ENCODE measurements at regions not wholly inside any gene's neighbourhood (a gene's known extent, or its start where the extent isn't known, plus 50 kb on each side); places are given as distances from the start of the nearest gene placed in this dataset.

GRCh38 chr14:85239791-85240190 lies 290.2 kb upstream of the FLRT2 start:
- Mint-ChIP-seq H3K4me1 (ENCODE audit: low read depth) (no peaks in the 10 kb centered on the region), H3K27me3 (no peaks in the 10 kb centered on the region), H3K27ac (no peak overlapping the region), H3K36me3 (ENCODE audit: low read depth) (no peaks in the 10 kb centered on the region), H3K4me3 (no peak overlapping the region), H3K9me3 (no peaks in the 10 kb centered on the region)
- intact Hi-C loops (cut with micrococcal nuclease), result no loop called here

GRCh38 chr14:85241022-85241855 lies 288.7 kb upstream of the FLRT2 start:
- no peak overlapping the region for H3K27ac Mint-ChIP-seq
- no peaks in the 10 kb centered on the region for H3K4me1 Mint-ChIP-seq (ENCODE audit: low read depth)
- H3K4me3 Mint-ChIP-seq, result no peak overlapping the region

GRCh38 chr14:85242666-85243065 lies 287.3 kb upstream of the FLRT2 start:
- Mint-ChIP-seq H3K4me3 (no peak overlapping the region), H3K36me3 (ENCODE audit: low read depth) (no peaks in the 10 kb centered on the region), H3K9me3 (no peaks in the 10 kb centered on the region), H3K27ac (no peak overlapping the region), H3K4me1 (ENCODE audit: low read depth) (no peaks in the 10 kb centered on the region), H3K27me3 (no peaks in the 10 kb centered on the region)
- intact Hi-C loops (cut with micrococcal nuclease), result no loop called here

More at GRCh38 chr14:85241022-85241855, 288.7 kb upstream of the FLRT2 start:
- no peaks in the 10 kb centered on the region for H3K27me3 Mint-ChIP-seq
- H3K9me3 Mint-ChIP-seq, result no peaks in the 10 kb centered on the region
- no peaks in the 10 kb centered on the region for H3K36me3 Mint-ChIP-seq (ENCODE audit: low read depth)
- intact Hi-C loops (cut with micrococcal nuclease), result no loop called here

GRCh38 chr14:85243321-85243720 lies 286.6 kb upstream of the FLRT2 start:
- no peak overlapping the region for H3K4me3 Mint-ChIP-seq
- intact Hi-C loops (cut with micrococcal nuclease), result no loop called here
- H3K9me3 Mint-ChIP-seq, result no peaks in the 10 kb centered on the region
- no peak overlapping the region for H3K27ac Mint-ChIP-seq
- no peaks in the 10 kb centered on the region for H3K27me3 Mint-ChIP-seq
- no peaks in the 10 kb centered on the region for H3K4me1 Mint-ChIP-seq (ENCODE audit: low read depth)
- no peaks in the 10 kb centered on the region for H3K36me3 Mint-ChIP-seq (ENCODE audit: low read depth)

DNA sequence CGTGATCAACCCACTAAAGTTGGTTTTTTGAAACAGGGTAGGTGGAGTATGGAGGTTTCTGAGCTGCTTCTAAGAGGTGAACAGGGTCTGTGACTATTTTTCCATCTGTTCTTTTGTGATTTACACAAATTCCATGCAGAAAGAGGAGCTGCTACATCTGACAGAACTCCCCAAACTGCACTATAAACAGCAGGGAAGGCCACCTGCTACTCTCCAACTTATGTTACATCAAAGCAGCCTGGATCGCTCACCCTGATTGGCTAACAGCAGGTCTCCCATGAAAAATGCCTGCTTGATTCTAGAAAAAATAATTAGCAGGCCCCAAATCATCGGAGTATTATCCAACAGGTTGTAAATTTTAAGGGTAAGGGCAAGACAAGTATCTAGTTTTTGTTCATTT lies 282.9 kb upstream of the FLRT2 start:
- intact Hi-C loops (cut with micrococcal nuclease), result no loop called here
- Mint-ChIP-seq H3K4me3 (no peak overlapping the region), H3K9me3 (no peaks in the 10 kb centered on the region), H3K27ac (no peak overlapping the region), H3K27me3 (no peaks in the 10 kb centered on the region), H3K4me1 (ENCODE audit: low read depth) (no peaks in the 10 kb centered on the region), H3K36me3 (ENCODE audit: low read depth) (no peaks in the 10 kb centered on the region)

- H3K36me3 Mint-ChIP-seq (ENCODE audit: low read depth), result no peaks in the 10 kb centered on the region
- no peaks in the 10 kb centered on the region for H3K27me3 Mint-ChIP-seq
- peaks cover 5% of the 10 kb centered on the region for H3K9me3 Mint-ChIP-seq
- H3K4me1 Mint-ChIP-seq (ENCODE audit: low read depth), result no peaks in the 10 kb centered on the region
- H3K4me3 Mint-ChIP-seq, result no peak overlapping the region
- intact Hi-C loops (cut with micrococcal nuclease), result no loop called here
- H3K27ac Mint-ChIP-seq, result no peak overlapping the region
Observed at GRCh38 chr14:85248881-85249635, 280.9 kb upstream of the FLRT2 start.

GRCh38 chr14:85250414-85251189 lies 279.3 kb upstream of the FLRT2 start:
- Mint-ChIP-seq H3K27me3 (no peaks in the 10 kb centered on the region), H3K36me3 (ENCODE audit: low read depth) (no peaks in the 10 kb centered on the region), H3K27ac (no peak overlapping the region), H3K4me3 (no peak overlapping the region), H3K9me3 (peaks cover 6% of the 10 kb centered on the region), H3K4me1 (ENCODE audit: low read depth) (no peaks in the 10 kb centered on the region)
- intact Hi-C loops (cut with micrococcal nuclease), result no loop called here

GRCh38 chr14:85252011-85252410 lies 277.9 kb upstream of the FLRT2 start:
- Mint-ChIP-seq H3K4me1 (ENCODE audit: low read depth) (no peaks in the 10 kb centered on the region), H3K27me3 (no peaks in the 10 kb centered on the region), H3K27ac (no peak overlapping the region), H3K9me3 (peaks cover 6% of the 10 kb centered on the region), H3K36me3 (ENCODE audit: low read depth) (no peaks in the 10 kb centered on the region), H3K4me3 (no peak overlapping the region)
- intact Hi-C loops (cut with micrococcal nuclease), result no loop called here

DNA sequence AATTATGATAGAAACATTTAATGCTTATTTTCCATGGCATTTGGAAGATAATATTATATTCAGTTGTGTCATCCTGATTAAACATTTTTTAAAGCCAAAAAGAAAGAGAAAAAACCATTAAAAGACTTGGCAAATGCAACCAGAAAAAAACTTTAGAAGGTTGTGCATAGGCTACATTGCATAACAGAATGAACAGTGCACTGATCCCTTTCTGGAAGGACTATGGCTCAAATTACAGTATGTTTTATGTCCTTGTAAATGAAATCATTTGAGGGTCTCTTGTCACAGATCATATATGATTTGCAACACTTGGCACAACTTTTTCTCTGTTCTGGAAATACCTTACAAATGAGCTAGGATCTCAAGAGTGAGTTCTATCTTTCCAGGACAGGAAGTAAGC lies 275.2 kb upstream of the FLRT2 start:
- H3K4me3 Mint-ChIP-seq, result no peak overlapping the region
- no peaks in the 10 kb centered on the region for H3K27me3 Mint-ChIP-seq
- H3K27ac Mint-ChIP-seq, result no peak overlapping the region
- H3K9me3 Mint-ChIP-seq, result peaks cover 6% of the 10 kb centered on the region
- no peaks in the 10 kb centered on the region for H3K4me1 Mint-ChIP-seq (ENCODE audit: low read depth)
- H3K36me3 Mint-ChIP-seq (ENCODE audit: low read depth), result no peaks in the 10 kb centered on the region
- intact Hi-C loops (cut with micrococcal nuclease), result no loop called here

GRCh38 chr14:85257287-85257686 lies 272.7 kb upstream of the FLRT2 start:
- intact Hi-C loops (cut with micrococcal nuclease), result no loop called here
- Mint-ChIP-seq H3K4me3 (no peak overlapping the region), H3K36me3 (ENCODE audit: low read depth) (no peaks in the 10 kb centered on the region), H3K27me3 (no peaks in the 10 kb centered on the region), H3K4me1 (ENCODE audit: low read depth) (no peaks in the 10 kb centered on the region), H3K9me3 (peaks cover 17% of the 10 kb centered on the region), H3K27ac (no peak overlapping the region)

DNA sequence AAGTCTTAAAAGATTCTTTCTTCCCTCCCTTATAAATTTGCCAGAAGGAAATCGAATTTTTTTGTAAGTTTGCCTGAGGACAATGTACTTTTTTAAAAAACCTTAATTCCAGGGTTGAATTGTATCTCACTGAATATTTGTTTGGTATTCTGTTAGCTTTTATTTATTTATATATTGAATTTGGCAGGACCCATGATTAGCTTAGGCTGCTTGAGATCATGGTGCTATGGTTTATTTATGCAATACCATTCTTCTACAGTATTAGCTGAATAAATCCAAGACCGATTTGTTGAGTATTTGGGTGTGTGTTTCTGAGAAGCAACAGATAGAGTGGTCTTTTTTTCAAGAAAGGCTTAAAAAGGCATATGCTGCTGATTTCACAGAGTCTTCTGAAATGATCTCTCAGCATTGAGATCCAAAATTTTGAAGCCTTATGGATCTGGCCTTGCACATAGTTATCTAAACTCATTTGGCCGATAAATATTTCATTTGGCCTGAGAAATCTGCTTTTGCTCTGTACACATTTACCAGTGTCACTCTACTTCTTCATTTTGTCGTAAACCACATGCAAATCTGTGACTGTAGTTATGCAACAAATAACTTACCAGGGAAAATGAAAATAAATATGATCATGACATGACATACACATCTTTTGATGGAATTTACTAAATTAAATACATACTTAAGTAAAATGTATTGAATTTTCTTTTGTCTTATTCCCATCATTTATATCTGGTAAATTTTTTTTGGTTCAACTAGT lies 265.8 kb upstream of the FLRT2 start:
- peaks cover 11% of the 10 kb centered on the region for H3K9me3 Mint-ChIP-seq
- H3K27me3 Mint-ChIP-seq, result no peaks in the 10 kb centered on the region
- no peaks in the 10 kb centered on the region for H3K4me1 Mint-ChIP-seq (ENCODE audit: low read depth)
- H3K4me3 Mint-ChIP-seq, result no peak overlapping the region
- H3K27ac Mint-ChIP-seq, result no peak overlapping the region
- intact Hi-C loops (cut with micrococcal nuclease), result no loop called here
- no peaks in the 10 kb centered on the region for H3K36me3 Mint-ChIP-seq (ENCODE audit: low read depth)

- Mint-ChIP-seq H3K36me3 (ENCODE audit: low read depth) (no peaks in the 10 kb centered on the region), H3K9me3 (no peaks in the 10 kb centered on the region), H3K27ac (no peak overlapping the region), H3K4me1 (ENCODE audit: low read depth) (no peaks in the 10 kb centered on the region), H3K4me3 (no peak overlapping the region), H3K27me3 (no peaks in the 10 kb centered on the region)
- intact Hi-C loops (cut with micrococcal nuclease), result no loop called here
Observed at GRCh38 chr14:85273099-85273677, 256.8 kb upstream of the FLRT2 start.

GRCh38 chr14:85273952-85274351 lies 256.0 kb upstream of the FLRT2 start:
- H3K27me3 Mint-ChIP-seq, result no peaks in the 10 kb centered on the region
- H3K4me1 Mint-ChIP-seq (ENCODE audit: low read depth), result no peaks in the 10 kb centered on the region
- no peaks in the 10 kb centered on the region for H3K36me3 Mint-ChIP-seq (ENCODE audit: low read depth)
- H3K4me3 Mint-ChIP-seq, result no peak overlapping the region
- intact Hi-C loops (cut with micrococcal nuclease), result no loop called here
- no peak overlapping the region for H3K27ac Mint-ChIP-seq
- no peaks in the 10 kb centered on the region for H3K9me3 Mint-ChIP-seq
